ENCODE measurements at regions not wholly inside any gene's neighbourhood (a gene's known extent, or its start where the extent isn't known, plus 50 kb on each side); places are given as distances from the start of the nearest gene placed in this dataset.

- DNase-seq (ENCODE audit: low spot score) = no peak
These were observed 91.1 kb upstream of the KCNMB2 start for GRCh38 chr3:178445139-178445538.

GRCh38 chr3:178446059-178446458 is 90.2 kb upstream of the KCNMB2 start:
- DNase-seq (ENCODE audit: low spot score) = no peak

GRCh38 chr3:178450476-178450875 is 85.8 kb upstream of the KCNMB2 start:
- DNase-seq (ENCODE audit: low spot score) = no peak

- DNase-seq (ENCODE audit: low spot score) = no peak
These were observed 84.4 kb upstream of the KCNMB2 start for GRCh38 chr3:178451799-178452198.

GRCh38 chr3:178454726-178455125 is 81.5 kb upstream of the KCNMB2 start:
- DNase-seq (ENCODE audit: low spot score) = no peak

GRCh38 chr3:178455226-178455625 is 81.0 kb upstream of the KCNMB2 start:
- DNase-seq (ENCODE audit: low spot score) = no peak

GRCh38 chr3:178455946-178456345 is 80.3 kb upstream of the KCNMB2 start:
- DNase-seq (ENCODE audit: low spot score) = no peak

GRCh38 chr3:178456621-178457285 is 79.5 kb upstream of the KCNMB2 start:
- DNase-seq (ENCODE audit: low spot score) = no peak

GRCh38 chr3:178457511-178457910 is 78.7 kb upstream of the KCNMB2 start:
- DNase-seq (ENCODE audit: low spot score) = no peak

GRCh38 chr3:178458313-178459037 is 77.8 kb upstream of the KCNMB2 start:
- DNase-seq (ENCODE audit: low spot score) = no peak

GRCh38 chr3:178459038-178459410 is 77.2 kb upstream of the KCNMB2 start:
- no peak for DNase-seq (ENCODE audit: low spot score)

- no peak for DNase-seq (ENCODE audit: low spot score)
These were observed 70.7 kb upstream of the KCNMB2 start for GRCh38 chr3:178465260-178466180.

GRCh38 chr3:178472941-178473340 is 63.3 kb upstream of the KCNMB2 start:
- no peak for DNase-seq (ENCODE audit: low spot score)

- no peak for DNase-seq (ENCODE audit: low spot score)
These were observed 61.7 kb upstream of the KCNMB2 start for GRCh38 chr3:178474526-178474925.

GRCh38 chr3:178475062-178475461 is 61.2 kb upstream of the KCNMB2 start:
- no peak for DNase-seq (ENCODE audit: low spot score)

GRCh38 chr3:178476886-178477285 is 59.4 kb upstream of the KCNMB2 start:
- DNase-seq (ENCODE audit: low spot score) = no peak

GRCh38 chr3:178479446-178479845 is 56.8 kb upstream of the KCNMB2 start:
- no peak for DNase-seq (ENCODE audit: low spot score)

GRCh38 chr3:178479860-178480259 is 56.4 kb upstream of the KCNMB2 start:
- DNase-seq (ENCODE audit: low spot score) = no peak

GRCh38 chr3:178480274-178480673 is 56.0 kb upstream of the KCNMB2 start:
- DNase-seq (ENCODE audit: low spot score) = no peak

- DNase-seq (ENCODE audit: low spot score) = no peak
These were observed 55.4 kb upstream of the KCNMB2 start for GRCh38 chr3:178480795-178481194.

GRCh38 chr3:178482981-178483380 is 53.3 kb upstream of the KCNMB2 start:
- no peak for DNase-seq (ENCODE audit: low spot score)

GRCh38 chr3:178483704-178484103 is 52.5 kb upstream of the KCNMB2 start:
- DNase-seq (ENCODE audit: low spot score) = no peak

- no peak for DNase-seq (ENCODE audit: low spot score)
These were observed 50.5 kb upstream of the KCNMB2 start for GRCh38 chr3:178485756-178486155.
